ENCODE measurements at regions not wholly inside any gene's neighbourhood (a gene's known extent, or its start where the extent isn't known, plus 50 kb on each side); places are given as distances from the start of the nearest gene placed in this dataset.
"Not testable (repeated sequence)": the region's sequence is repeated elsewhere in the genome, so short reads cannot be mapped to it uniquely, and the experiment has no call there.

DNA sequence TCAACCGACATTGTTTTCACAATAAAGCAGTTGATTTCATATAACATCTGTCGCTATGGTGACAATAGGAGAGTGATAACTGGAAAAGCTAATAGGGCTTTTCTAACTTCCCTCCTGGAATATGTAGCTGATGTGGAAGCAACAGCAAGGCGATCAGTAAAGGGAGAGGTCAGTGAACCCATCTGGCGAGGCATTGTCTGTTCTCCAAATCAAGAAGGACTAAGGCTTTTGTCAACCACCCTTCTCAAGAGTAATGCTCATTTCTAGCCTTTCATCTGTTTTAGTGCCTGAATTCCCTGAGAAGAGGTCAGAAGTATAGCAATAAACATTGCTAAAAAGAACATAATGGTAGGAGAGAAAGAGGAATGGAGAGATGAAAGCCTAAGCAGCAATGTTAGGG, 201.3 kb downstream of the AKAP7 start:
- DNase-seq (ENCODE audit: low read depth): no peak

DNA sequence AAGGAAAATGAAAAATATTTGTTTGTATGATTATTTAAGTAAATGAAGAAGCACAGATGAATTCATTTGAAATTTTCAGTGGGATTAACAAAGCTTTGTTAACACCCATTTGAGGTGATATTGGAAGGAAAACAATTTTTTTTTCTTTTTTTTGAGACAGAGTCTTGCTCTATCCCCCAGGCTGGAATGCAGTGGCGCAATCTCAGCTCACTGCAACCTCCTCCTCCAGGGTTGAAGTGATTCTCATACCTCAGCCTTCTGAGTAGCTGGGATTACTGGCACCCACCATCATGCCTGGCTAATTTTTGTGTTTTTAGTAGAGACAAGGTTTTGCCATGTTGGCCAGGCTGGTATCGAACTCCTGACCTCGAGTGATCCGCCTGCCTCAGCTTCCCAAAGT, 211.6 kb downstream of the AKAP7 start:
- not testable (repeated sequence) for DNase-seq (ENCODE audit: low read depth)

DNA sequence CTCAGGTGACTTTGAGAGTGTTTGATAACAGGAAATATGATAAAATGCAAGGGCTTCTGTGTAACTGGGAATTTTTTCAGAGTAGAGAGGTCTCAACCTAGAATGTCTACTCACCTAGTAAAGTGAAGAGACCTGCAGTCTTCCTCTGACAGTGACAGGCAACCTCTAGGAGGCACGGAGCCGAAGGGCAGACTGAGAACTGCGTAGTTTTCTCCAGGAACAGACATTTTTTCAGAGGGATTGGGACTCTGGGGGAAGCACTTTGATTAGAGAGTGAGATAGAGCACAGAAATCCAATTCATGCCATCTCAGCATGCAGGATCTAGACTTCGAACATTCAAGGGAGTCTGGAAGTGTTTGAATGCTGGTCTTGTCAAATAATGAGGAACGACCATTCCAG, 213.3 kb downstream of the AKAP7 start:
- no peak for DNase-seq (ENCODE audit: low read depth)

DNA sequence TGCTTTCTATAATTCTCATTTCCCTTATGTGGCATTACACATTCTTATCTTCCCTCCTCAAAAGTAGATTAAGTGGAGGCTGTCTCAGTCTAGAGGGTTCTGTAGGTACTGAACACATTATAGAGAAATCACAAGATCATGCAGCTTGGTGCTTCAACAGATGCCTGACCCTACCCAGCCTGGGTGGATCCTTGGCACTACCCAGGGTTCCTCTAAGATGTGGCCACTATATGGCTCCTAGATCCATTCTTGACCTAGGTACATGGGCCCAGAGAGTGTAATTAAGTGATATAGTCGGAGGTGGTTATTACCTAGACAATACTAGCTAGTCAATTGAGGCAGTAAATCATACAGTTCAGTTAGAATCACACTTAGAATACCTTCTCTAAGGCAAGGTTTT, 213.9 kb downstream of the AKAP7 start:
- DNase-seq (ENCODE audit: low read depth): no peak

DNA sequence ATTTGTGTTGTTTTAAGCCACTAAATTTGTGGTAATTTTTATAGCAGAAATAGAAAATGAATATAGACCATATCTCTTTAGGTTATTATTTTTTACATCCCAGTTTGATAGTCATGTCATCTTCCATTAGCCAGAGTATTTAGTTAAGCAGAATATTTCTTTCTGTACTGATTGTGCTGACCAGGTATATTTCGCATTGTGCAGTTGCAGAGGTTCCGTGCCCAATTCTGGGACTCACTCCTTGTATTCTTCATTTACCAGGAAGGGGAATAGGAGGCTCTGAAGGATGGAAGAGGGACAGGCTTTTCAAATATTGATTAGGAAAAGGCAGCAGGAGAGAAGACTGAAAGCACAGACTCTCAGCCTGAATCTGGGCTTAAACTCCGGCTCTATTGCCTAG, 217.8 kb downstream of the AKAP7 start:
- no peak for DNase-seq (ENCODE audit: low read depth)

DNA sequence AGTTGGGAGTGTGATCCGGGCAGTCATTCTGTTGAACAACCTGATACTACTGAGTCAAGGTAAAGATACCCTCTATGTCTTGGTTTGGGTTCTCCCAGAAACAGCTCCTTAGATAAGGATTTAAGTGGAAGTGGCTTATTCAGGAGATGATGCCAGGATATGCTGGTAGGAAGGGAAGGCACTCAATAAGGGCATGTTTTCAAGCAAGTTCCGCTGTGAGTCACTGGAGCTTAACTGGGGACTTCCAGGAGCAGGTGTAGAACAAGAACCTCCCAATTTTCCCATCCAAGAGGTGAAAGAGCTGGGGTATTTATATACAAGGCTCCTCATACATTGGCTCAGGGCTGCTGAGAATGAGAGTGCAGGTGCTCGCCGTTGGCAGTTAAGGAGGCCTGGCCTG, 218.6 kb downstream of the AKAP7 start:
- DNase-seq (ENCODE audit: low read depth): no peak

DNA sequence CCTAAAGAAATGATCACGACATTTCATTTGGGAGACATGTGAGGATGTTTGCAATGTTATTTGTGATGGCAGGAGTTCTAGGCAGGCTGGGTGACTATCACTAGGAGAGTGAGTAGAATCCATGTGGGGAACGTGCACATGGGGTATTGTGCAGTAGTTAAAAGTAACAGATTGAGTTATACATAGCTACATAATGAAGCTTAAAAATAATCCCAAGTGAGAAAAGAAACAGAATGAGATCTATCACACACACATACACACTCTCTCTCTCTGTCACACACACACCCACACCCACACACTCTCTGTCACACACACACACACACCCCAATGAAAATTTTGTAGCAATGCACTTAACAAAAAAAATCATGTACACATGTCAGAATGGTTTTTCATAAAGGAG, 218.7 kb upstream of the ARG1 start:
- no peak for DNase-seq (ENCODE audit: low read depth)

DNA sequence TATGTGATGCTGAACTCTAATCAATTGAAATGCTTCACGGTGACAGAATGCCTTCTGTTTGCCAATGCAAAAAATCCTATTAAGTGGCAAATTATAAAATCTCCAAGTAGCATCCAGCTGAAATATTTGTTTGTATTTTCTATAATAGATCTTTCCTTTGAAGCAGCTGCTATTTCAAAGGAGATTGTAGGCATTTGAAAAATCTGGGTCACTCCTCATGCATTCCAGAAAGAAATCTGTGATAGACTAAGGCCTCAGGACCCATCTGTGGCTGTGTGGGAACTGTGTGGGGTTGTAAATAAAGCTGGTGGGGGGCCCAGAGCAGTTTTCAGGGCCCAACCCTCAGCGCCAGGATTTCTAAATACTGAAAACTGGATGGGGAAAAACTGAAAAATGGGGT, 216.9 kb upstream of the ARG1 start:
- DNase-seq (ENCODE audit: low read depth): no peak

DNA sequence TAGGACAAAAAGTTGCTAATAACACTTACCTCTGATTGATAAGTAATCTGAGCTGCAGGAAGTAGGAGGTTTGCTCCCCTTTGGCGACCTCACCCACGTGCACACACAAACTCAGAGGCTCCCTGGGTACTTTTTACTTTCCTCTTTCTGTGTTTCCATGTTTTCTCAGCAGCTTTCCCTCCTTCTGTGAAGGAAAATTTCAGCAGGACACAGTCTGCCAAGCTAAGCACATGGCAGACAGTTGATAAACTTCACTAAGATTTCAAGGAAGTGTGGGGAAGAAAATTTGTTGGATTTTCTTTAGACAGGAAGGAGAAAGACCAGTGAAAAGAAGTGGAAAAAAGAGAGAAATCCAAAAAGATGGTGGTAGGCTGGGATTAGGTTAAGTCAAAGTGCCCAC, 215.5 kb upstream of the ARG1 start:
- DNase-seq (ENCODE audit: low read depth): no peak

DNA sequence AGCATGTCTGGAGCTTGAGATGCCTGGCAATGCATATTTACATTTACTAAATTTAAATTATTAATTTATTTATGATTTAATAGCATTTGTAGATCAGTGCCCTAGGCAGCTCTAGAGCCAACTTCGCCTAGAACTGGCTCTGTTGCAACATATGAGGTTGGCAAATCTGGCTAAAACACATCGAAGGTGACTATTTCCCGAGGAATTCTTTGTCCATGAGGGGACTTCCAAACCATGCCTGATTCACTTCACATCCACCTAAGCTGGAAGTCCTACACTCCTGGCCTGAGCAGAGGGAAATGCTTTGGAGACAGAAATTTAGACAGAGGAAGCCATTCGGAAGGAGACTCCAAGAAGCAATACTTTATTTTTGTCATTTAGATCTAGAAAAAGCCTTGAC, 211.0 kb upstream of the ARG1 start:
- DNase-seq (ENCODE audit: low read depth): no peak

DNA sequence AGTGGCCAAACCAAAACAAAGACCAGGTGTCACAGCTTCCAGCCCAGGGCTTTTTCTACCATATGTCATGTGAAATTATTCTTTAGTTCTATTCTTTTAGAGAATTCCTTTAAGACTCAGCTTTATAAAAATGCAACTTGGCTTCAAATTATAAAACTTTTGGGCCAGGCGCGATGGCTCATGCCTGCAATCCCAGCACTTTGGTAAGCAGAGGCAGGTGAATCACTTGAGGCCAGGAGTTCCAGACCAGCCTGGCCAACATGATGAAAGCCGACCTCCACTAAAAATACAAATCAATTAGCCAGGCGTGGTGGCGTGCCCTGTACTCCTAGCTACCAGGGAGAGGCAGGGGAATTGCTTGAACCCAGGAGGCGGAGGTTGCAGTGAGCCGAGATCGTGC, 210.3 kb upstream of the ARG1 start:
- DNase-seq (ENCODE audit: low read depth): no peak

DNA sequence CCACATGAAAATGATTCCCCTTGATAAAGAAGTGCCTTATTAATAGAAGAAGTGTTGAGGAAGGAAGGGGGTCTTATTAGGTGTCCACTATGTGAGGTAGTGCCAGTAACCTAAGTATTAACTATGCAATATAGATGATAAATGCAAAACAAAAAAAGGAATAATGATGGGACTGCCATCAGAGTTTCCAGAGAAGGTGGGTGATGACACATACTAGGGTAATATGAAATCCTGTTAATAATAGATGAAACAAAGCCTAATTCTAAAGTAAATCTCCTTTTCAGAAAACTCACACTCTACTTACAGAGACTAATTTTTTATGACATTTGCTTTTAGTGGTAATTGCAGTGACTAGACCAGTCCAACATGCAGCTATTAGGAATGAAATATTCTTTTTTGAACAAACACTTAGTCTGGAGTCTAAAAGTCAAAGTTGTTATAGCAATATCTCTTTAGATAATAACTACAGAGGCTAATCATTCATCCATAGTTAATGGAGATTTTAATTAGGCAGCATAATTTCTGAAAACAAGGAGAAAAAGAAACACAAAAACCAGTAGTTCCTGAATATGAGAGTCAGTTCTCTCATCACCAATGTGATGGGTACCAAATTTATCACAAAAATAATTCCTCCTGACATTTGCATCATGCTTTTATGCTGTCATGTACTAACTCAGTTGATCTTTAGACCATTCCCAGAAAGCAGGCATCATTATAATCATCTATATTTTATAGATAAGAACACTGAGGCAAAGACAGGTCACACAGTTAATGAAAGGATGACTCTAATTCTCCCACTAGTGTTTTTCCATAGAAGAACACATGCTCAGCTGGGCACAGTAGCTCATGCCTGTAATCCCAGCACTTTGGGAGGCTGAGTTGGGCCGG, 208.8 kb upstream of the ARG1 start:
- DNase-seq (ENCODE audit: low read depth): no peak

DNA sequence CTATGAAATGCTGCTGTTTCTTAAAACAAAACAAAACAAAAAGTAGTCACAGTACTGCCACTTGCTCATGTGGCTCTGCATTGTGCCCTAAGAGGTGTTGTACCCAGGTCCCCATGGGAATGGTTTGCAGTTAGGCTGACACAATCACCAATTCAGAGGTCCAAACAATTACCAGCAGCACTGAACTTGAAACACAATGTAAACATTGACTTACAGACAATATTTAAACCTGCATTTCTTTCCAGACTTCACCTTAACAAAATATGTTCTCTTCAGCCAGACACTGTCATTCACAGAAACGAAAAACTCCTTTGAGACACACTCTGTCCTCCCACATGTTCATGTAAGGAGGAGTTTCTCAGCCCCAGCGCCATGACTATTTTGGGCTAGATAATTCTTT, 206.8 kb upstream of the ARG1 start:
- no peak for DNase-seq (ENCODE audit: low read depth)

DNA sequence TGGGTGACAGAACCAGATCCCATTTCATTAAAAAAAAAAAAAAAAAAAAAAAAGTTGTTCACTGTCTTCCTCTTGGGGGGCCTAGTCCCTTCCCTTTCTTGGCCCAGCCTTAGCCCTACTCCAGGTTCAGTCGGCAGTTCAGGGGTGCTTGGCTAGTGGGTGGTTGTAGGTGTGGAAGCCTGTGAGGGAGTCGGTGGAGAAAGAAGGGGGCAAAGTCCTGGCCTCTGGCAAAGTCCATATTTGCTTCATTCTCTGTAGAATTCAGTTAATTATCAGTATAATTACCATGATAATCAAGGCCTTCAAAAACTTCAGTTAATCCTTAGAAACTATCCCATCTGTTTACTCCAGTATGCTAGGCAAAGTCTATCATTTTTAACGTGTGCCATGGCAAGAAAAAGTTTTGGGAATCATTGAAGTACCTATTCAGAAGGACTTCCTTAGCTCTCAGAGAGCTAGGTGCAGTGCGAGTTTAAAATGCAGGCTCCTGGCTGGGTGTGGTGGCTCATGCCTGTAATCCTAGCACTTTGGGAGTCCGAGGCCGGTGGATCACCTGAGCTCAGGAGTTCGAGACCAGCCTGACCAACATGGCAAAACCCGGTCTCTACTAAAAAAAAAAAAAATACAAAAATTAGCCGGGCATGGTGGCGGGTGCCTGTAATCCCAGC, 205.7 kb upstream of the ARG1 start:
- no peak for DNase-seq (ENCODE audit: low read depth)

DNA sequence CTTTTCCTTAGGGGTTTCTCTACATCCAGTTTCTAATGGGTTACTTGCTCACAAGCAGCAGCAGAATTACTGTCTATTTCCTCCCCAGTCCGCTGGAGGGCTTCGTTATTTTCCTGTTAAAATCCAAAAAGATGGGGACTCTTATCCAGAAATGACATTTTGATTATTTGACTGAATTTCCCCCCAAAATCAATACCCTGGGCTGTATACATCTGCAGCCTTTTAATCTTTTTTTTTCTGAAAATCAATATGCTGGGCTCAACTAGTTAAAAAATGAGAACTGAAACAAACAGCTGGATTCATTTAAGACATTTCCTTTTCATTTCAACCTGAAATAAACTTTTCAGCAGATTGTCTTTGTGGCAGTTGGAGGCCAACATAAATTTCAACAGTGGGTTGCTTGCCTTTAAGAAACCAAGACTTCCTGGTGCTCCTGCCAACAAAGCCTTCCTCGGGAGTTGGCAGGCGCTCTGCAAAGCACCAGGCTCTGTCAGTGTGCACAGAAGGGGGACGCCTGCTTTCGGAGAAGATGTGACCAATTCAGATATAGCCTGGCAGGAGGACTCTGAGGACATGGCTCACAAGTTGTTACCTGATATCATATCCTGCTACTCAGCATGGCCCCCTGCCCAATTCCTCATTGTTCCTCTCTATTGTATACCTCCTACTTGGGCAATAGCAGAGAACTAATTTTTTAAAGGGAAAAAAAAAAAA, 204.7 kb upstream of the ARG1 start:
- DNase-seq (ENCODE audit: low read depth): no peak

DNA sequence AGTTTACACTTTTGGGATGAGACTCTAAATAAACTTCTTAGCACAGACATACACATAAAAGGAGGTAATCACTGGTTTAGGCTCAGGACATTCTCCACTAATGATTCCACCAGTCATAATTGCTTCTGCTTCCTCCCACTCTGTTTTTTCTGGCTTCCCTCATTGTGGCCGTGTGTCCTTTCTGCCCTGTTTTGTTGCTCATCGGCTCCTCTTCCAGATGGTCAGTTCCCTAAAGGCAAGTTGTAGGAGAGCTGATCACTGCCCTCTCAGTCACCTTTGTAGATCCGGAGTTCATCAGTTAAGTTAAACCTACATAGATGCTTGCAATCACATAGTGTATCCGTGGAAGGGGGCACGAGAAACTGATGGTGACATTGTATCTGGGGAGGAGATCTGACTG, 200.5 kb upstream of the ARG1 start:
- no peak for DNase-seq (ENCODE audit: low read depth)

DNA sequence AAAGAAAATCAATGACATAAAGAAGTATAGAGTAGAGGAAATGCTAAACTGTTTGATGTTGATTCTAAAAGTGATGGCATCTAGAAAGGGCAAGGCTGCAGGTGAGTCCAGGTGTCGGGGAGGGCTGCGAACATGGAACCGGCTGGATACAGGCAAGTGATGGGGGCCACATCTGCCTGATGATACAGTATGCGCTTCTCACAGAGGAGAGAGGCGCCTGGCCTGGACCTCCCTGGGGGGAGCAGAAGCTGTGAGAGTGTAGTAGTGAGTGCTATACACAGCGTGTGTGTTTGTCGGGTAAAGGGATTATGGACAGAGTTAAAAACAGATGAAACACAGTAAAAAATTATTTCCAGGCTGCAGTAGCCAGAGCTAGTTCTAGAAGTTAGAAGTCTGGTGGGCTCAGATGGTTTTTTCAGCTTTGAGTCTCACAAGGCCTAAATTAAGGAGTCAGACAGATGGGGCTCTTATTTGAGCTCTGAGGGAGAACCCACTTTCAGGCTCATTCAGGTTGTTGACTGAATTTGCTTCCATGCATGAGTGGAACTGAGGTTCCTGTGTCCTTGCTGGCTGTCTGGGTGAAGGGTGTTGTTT, 195.8 kb upstream of the ARG1 start:
- no peak for DNase-seq (ENCODE audit: low read depth)

DNA sequence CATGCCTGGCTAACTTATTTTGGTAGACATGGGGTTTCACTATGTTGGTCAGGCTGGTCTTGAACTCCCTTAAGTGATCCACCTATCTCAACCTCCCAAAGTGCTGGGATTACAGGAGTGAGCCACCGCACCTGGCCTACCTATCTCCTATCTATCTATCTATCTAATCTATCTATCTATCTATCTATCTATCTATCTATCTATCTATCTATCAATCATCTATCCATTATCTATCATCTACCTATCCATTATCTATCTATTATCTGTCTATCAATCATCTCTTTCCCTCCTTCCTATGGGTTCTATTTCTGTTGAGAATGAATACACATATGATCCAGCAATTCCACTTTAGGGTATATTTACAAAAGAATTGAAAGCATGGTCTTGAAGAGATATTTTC, 194.2 kb upstream of the ARG1 start:
- DNase-seq (ENCODE audit: low read depth): no peak

DNA sequence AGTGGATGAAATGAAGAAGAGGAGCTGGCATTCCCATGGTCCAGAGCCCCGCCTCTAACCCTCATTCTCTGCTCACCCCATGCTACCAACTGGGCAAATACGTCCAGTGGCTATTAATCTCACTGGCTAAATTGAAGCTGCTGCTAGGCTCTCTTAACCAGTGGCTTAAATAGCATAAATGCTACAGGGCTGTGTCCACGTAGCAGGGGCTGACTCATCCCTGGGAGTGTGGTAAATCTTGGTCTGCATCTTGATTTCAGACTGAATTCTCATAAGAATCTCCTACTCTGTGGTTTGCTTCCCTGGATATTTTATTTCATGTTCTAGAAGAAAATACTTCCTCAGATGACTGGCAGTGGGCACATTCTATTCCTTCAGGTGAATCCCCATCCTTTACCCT, 193.1 kb upstream of the ARG1 start:
- no peak for DNase-seq (ENCODE audit: low read depth)

DNA sequence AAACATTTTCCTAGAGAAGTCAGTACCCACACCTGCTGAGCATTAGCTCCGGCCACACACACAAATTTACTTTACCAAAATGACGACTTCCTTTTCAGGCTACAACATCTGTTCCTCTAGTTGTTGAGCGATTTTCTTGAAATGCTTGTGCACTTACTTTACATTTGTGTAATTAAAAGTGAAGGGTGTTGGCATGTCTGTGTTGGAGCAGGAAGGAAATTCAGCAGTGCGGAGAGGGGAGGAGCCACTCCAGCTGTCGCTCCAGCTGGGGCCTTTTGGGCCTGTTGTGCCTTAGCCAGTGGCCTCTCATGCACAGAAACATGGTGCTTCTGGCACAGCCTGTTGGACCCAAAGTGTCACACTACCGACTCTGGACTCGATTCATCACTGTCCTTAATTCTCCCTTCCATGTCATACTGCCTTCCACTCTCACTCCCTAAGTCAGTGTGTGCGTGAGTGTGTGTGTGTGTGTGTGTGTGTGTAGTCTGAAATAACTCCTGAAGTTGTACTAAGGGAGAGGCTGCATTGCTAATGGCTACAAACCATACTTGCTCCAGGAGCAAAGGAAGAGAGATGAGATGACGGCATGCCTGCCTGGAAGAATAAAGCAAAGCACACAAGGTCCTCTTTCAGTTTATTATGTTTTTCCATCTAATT, 191.8 kb upstream of the ARG1 start:
- DNase-seq (ENCODE audit: low read depth): no peak

DNA sequence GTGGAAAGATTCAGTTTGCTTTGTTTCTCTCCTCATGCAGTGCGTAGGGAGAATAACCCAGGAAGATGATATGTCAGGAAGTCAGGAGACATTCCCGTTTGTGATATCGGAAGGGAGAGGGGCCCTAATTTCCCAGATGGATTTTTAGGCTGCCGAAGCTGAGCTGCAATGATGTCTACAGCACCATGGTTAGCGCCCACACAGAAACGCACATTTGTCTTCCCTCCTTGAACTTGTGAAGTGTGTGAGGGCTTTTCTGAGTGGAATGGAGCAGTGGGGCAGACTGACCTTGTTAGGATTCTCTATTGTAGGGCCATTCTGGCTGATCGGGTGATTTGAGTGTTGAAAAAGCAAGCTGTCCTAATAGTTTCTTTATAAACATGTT, 191.3 kb upstream of the ARG1 start:
- DNase-seq (ENCODE audit: low read depth): no peak

DNA sequence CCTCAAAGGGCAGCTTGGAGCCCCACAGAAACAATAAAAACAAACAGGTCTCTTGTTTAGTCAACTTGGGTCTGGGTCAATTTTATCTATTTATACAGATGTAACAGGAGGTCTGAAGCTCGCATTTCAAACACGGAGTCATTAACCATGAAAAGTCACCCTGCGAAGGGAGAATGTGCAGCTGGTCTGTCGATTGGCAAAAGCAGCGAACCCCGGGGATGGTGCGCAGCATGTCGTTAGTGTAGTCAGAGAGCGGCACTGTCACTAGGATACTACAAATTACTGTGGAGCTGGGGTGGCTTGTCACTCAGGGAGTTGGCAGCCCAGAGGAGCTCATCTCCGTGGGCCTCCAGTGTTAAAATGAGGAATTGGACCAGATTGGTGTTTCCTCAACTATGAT, 190.4 kb upstream of the ARG1 start:
- DNase-seq (ENCODE audit: low read depth): no peak

Data from CMK (cell line).